GM18511 (cell line): ENCODE measurements at regions not wholly inside any gene's neighbourhood (a gene's known extent, or its start where the extent isn't known, plus 50 kb on each side); places are given as distances from the start of the nearest gene placed in this dataset.

Experiments
- ATAC-seq: cut with Tn5 transposase; IDR thresholded peaks from one replicate; pipeline ENCODE4 v1.9.1; 2021; ENCODE audit warnings: mild to moderate bottlenecking, moderate library complexity; ENCODE audit not compliant: unreplicated experiment

- no peak for ATAC-seq
Observed at GRCh38 chr6:28585335-28585734, 59.7 kb downstream of the GPX5 start.

- ATAC-seq, result no peak
Observed at GRCh38 chr6:28586324-28586723, 60.6 kb downstream of the GPX5 start.

GRCh38 chr6:28586962-28587745 lies 61.5 kb downstream of the GPX5 start:
- ATAC-seq, result peak; percentile 88

- ATAC-seq, result no peak
Observed at GRCh38 chr6:28587746-28588075, 62.0 kb downstream of the GPX5 start.

GRCh38 chr6:28588666-28589065 lies 63.0 kb downstream of the GPX5 start:
- ATAC-seq, result no peak

GRCh38 chr6:28589234-28589956 lies 63.7 kb downstream of the GPX5 start:
- ATAC-seq, result peak; percentile 61

GRCh38 chr6:28589957-28590349 lies 64.3 kb downstream of the GPX5 start:
- no peak for ATAC-seq

GRCh38 chr6:28597217-28597835 lies 71.6 kb downstream of the GPX5 start:
- no peak for ATAC-seq

- ATAC-seq, result no peak
Observed at GRCh38 chr6:28597924-28598722, 72.4 kb downstream of the GPX5 start.

- ATAC-seq, result no peak
Observed at GRCh38 chr6:28598757-28599686, 73.3 kb downstream of the GPX5 start.

GRCh38 chr6:28600245-28600644 lies 74.6 kb downstream of the GPX5 start:
- no peak for ATAC-seq

- ATAC-seq, result no peak
Observed at GRCh38 chr6:28603891-28604290, 78.2 kb downstream of the GPX5 start.

GRCh38 chr6:28606424-28607391 lies 81.0 kb downstream of the GPX5 start:
- no peak for ATAC-seq

GRCh38 chr6:28607990-28608389 lies 82.3 kb downstream of the GPX5 start:
- ATAC-seq, result no peak

GRCh38 chr6:28609672-28610071 lies 84.0 kb downstream of the GPX5 start:
- ATAC-seq, result no peak

- no peak for ATAC-seq
Observed at GRCh38 chr6:28615616-28615954, 89.9 kb downstream of the GPX5 start.

GRCh38 chr6:28615955-28616747 lies 90.5 kb downstream of the GPX5 start:
- ATAC-seq, result no peak

- ATAC-seq, result no peak
Observed at GRCh38 chr6:28618898-28619555, 93.3 kb downstream of the GPX5 start.
